ENCODE measurements at regions not wholly inside any gene's neighbourhood (a gene's known extent, or its start where the extent isn't known, plus 50 kb on each side); places are given as distances from the start of the nearest gene placed in this dataset.

DNA sequence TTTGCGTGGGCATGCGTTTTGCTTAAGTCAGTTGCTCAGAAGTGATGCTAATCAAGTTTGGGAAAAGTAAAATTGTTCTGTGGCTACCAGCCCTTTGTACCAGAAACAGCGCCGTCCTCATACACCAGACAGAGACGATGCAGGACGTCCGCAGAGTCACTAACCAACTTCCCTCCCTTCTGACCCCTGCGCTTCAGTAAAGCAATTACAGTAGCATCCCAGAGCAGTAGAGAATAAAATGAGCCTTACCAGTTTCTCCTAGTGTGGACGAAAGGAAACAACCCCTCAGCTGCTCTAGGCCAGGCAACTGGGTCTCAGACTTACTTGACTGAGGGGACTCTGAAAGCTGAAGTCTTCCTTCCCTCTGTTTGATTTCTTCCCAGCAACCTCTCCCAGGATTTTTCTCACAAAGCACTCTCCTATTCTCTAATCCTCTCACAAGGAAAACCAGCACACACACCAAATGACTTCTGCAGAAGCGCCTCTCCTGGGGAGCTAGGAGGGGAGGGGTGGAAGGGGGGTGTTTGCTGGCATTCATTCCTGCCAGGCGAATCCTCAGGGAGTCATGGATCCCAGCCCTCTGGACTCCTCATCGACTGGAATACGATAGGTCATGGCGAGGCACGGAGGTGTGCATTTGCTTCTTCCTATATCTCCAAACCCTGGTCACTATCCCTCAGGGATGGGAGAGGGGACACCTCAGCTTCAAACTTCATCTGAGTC lies 56.0 kb upstream of the MID1 start:
- TF ChIP-seq POLR2A (IDR thresholded peaks at IDR 0.05; ENCODE audit: low read depth, low read length) (no peak), POLR2AphosphoS5 (IDR thresholded peaks at IDR 0.05; ENCODE audit: insufficient read depth, low read depth, low read length) (no peak), EZH2 (IDR thresholded peaks at IDR 0.05; ENCODE audit: borderline replicate concordance, low read depth, low read length, severe bottlenecking) (no peak), JUN (IDR thresholded peaks at IDR 0.05; ENCODE audit: borderline replicate concordance, insufficient read depth, insufficient read length, low read depth) (no peak), MYC (IDR thresholded peaks at IDR 0.05; ENCODE audit: low read depth, low read length) (no peak), FOS (IDR thresholded peaks at IDR 0.05; ENCODE audit: borderline replicate concordance, insufficient read depth, low read length) (no peak), GATA2 (IDR thresholded peaks at IDR 0.05; ENCODE audit: insufficient read depth, insufficient read length, low read depth, low read length) (no peak)
- TF ChIP-seq, protein P1, sequence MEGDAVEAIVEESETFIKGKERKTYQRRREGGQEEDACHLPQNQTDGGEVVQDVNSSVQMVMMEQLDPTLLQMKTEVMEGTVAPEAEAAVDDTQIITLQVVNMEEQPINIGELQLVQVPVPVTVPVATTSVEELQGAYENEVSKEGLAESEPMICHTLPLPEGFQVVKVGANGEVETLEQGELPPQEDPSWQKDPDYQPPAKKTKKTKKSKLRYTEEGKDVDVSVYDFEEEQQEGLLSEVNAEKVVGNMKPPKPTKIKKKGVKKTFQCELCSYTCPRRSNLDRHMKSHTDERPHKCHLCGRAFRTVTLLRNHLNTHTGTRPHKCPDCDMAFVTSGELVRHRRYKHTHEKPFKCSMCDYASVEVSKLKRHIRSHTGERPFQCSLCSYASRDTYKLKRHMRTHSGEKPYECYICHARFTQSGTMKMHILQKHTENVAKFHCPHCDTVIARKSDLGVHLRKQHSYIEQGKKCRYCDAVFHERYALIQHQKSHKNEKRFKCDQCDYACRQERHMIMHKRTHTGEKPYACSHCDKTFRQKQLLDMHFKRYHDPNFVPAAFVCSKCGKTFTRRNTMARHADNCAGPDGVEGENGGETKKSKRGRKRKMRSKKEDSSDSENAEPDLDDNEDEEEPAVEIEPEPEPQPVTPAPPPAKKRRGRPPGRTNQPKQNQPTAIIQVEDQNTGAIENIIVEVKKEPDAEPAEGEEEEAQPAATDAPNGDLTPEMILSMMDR (IDR thresholded peaks at IDR 0.05; ENCODE audit: extremely low read depth in 1 of 2, insufficient read depth in 1 of 2, low read depth in 1 of 2, low read length in 2 of 2): no peak
- TF ChIP-seq, protein P2, sequence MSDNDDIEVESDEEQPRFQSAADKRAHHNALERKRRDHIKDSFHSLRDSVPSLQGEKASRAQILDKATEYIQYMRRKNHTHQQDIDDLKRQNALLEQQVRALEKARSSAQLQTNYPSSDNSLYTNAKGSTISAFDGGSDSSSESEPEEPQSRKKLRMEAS (IDR thresholded peaks at IDR 0.05; ENCODE audit: insufficient read depth, insufficient read length): no peak

All from endothelial cell of umbilical vein (primary cell).